Endothelial cell of umbilical vein (primary cell): ENCODE measurements at regions not wholly inside any gene's neighbourhood (a gene's known extent, or its start where the extent isn't known, plus 50 kb on each side); places are given as distances from the start of the nearest gene placed in this dataset.

Experiments
- BruUV-seq: library from RNA; stranded (reverse); fragments of 400-500 nt; replicated peaks from 2 replicates; lab custom pipeline; 2021; lab: Mats Ljungman, UMichigan
- CTCF ChIA-PET: fragments of 300-600, 350-600 bp; sonication (Branson Sonifier 250); formaldehyde crosslinking; loops from one replicate; lab custom pipeline; 2021; ENCODE audit warnings: antibody characterized with exemption, inconsistent platforms; lab: Charles Lee
- POLR2A ChIA-PET: fragments of 300-600, 350-600 bp; sonication (Branson Sonifier 250); formaldehyde crosslinking; loops from one replicate; lab custom pipeline; 2021; ENCODE audit warnings: antibody characterized with exemption, inconsistent platforms; lab: Charles Lee
- DNase-seq: peaks from one replicate; pipeline ENCODE4 v3.0.0-alpha.2; 2011; ENCODE audit warnings: low read depth, low spot score
- FAIRE-seq: peaks from 2 replicates; lab custom pipeline; 2011; peaks lifted over from hg19 to GRCh38; lab: Jason Lieb, UNC
- H2AFZ ChIP-seq: 2 replicates; pipeline ENCODE4 v1.6.0; 2012; ENCODE audit warnings: low read depth, low read length, control low read depth, inconsistent platforms
- H3K27ac ChIP-seq: 2 replicates; pipeline ENCODE4 v1.5.1; 2011; ENCODE audit warnings: low read depth, mild to moderate bottlenecking, control low read depth, low read length, moderate library complexity; ENCODE audit not compliant: insufficient read depth
- H3K27me3 ChIP-seq, 2 experiments: 2 replicates each; pipeline versions ENCODE4 v1.6.0 to v1.6.1; 2011; ENCODE audit warnings: low read length in 2 of 2, mixed read lengths in 1 of 2; ENCODE audit not compliant: control insufficient read depth in 2 of 2, insufficient read depth in 2 of 2
- H3K36me3 ChIP-seq, 2 experiments: 2 replicates in 1 of 2; 3 replicates in 1 of 2; pipeline ENCODE4 v1.5.1; 2011; ENCODE audit warnings: low read length in 2 of 2, mild to moderate bottlenecking in 1 of 2, moderate library complexity in 1 of 2; ENCODE audit not compliant: control insufficient read depth in 2 of 2, insufficient read depth in 2 of 2; ENCODE audit errors: extremely low read depth in 1 of 2
- H3K4me1 ChIP-seq: 3 replicates; pipeline ENCODE4 v1.5.1; 2011; ENCODE audit warnings: mild to moderate bottlenecking, low read length; ENCODE audit not compliant: control insufficient read depth, insufficient read depth; ENCODE audit errors: extremely low read depth
- H3K4me2 ChIP-seq: 2 replicates; pipeline ENCODE4 v1.6.1; 2011; ENCODE audit warnings: low read length, control low read depth, mixed read lengths; ENCODE audit not compliant: insufficient read depth
- H3K4me3 ChIP-seq, 3 experiments: fragments of 200-600 bp in 1 of 3; sonication (generic), shearing (Covaris generic) in 1 of 3; replicated peaks in 1 of 3; 2 replicates each; pipeline ENCODE4 v1.5.1; 2011 to 2016; ENCODE audit warnings: control low read depth in 3 of 3, low read length in 3 of 3, mild to moderate bottlenecking in 2 of 3, inconsistent platforms in 1 of 3, low read depth in 1 of 3, moderate library complexity in 1 of 3; ENCODE audit not compliant: insufficient read depth in 1 of 3
- H3K79me2 ChIP-seq: 2 replicates; pipeline ENCODE4 v1.6.0; 2012; ENCODE audit warnings: low read length, inconsistent platforms; ENCODE audit not compliant: control insufficient read depth, insufficient read depth
- H3K9ac ChIP-seq: replicated peaks from 2 replicates; pipeline ENCODE3; 2011; ENCODE audit warnings: low read length, control low read depth; ENCODE audit not compliant: insufficient read depth; ENCODE audit errors: extremely low read depth
- H3K9me1 ChIP-seq: replicated peaks from 3 replicates; pipeline ENCODE4 v1.6.0; 2011; ENCODE audit warnings: mild to moderate bottlenecking, low read length; ENCODE audit not compliant: control insufficient read depth, insufficient read depth; ENCODE audit errors: extremely low read depth
- H3K9me3 ChIP-seq: replicated peaks from 2 replicates; pipeline ENCODE4 v1.5.1; 2012; ENCODE audit warnings: low read length, inconsistent platforms; ENCODE audit not compliant: control insufficient read depth, insufficient read depth
- H4K20me1 ChIP-seq: replicated peaks from 2 replicates; pipeline ENCODE3; 2011; ENCODE audit warnings: mild to moderate bottlenecking, low read length; ENCODE audit not compliant: control insufficient read depth, insufficient read depth; ENCODE audit errors: extremely low read depth
- EZH2 ChIP-seq: IDR thresholded peaks from 2 replicates; pipeline ENCODE4 v1.6.1; 2012; ENCODE audit warnings: borderline replicate concordance, low read depth, mild to moderate bottlenecking, moderate library complexity, low read length, inconsistent platforms; ENCODE audit not compliant: severe bottlenecking
- FOS ChIP-seq: IDR thresholded peaks from 2 replicates; pipeline ENCODE4 v1.6.1; 2011; ENCODE audit warnings: mild to moderate bottlenecking, low read length, moderate library complexity, borderline replicate concordance; ENCODE audit not compliant: insufficient read depth
- GATA2 ChIP-seq: IDR thresholded peaks from 2 replicates; pipeline ENCODE4 v1.7.0; 2011; ENCODE audit warnings: low read depth, mild to moderate bottlenecking, moderate library complexity, mixed read lengths, low read length; ENCODE audit not compliant: insufficient read length, insufficient read depth
- JUN ChIP-seq: IDR thresholded peaks from 2 replicates; pipeline ENCODE4 v1.6.1; 2011; ENCODE audit warnings: borderline replicate concordance, low read depth; ENCODE audit not compliant: insufficient read length, insufficient read depth
- MAX ChIP-seq: IDR thresholded peaks from 2 replicates; pipeline ENCODE4 v1.6.1; 2011; ENCODE audit not compliant: insufficient read depth, insufficient read length
- MYC ChIP-seq: IDR thresholded peaks from one replicate; pipeline ENCODE4 v1.6.1; 2011; ENCODE audit warnings: mild to moderate bottlenecking, low read depth, low read length
- POLR2A ChIP-seq: IDR thresholded peaks from 2 replicates; pipeline ENCODE4 v1.6.1; 2012; ENCODE audit warnings: low read depth, mild to moderate bottlenecking, control low read depth, low read length
- POLR2AphosphoS5 ChIP-seq: IDR thresholded peaks from 2 replicates; pipeline ENCODE4 v1.6.1; 2012; ENCODE audit warnings: low read depth, mild to moderate bottlenecking, control low read depth, low read length, moderate library complexity; ENCODE audit not compliant: insufficient read depth
- dilution Hi-C: fragments of 300-500 bp; cut with MboI; formaldehyde crosslinking; loops from one replicate; pipeline ENCODE4 v1.15.0; 2019; ENCODE audit warnings: low sequenced_read_pairs; ENCODE audit not compliant: extremely low pct_ligation_motif_present
- intact Hi-C: fragments of 100-400 bp; cut with micrococcal nuclease; formaldehyde crosslinking; loops from one replicate; pipeline ENCODE4 v1.10.0; 2022
- TF ChIP-seq, protein P1 (sequence below), 2 donors: IDR thresholded peaks; 1 replicate in 1 of 2; 2 replicates in 1 of 2; pipeline ENCODE4 v1.5.1; 2011; ENCODE audit warnings: low read length in 2 of 2, mild to moderate bottlenecking in 2 of 2, moderate library complexity in 2 of 2, control low read depth in 1 of 2, inconsistent platforms in 1 of 2, low read depth in 1 of 2; ENCODE audit not compliant: insufficient read depth in 1 of 2; ENCODE audit errors: extremely low read depth in 1 of 2

DNA sequence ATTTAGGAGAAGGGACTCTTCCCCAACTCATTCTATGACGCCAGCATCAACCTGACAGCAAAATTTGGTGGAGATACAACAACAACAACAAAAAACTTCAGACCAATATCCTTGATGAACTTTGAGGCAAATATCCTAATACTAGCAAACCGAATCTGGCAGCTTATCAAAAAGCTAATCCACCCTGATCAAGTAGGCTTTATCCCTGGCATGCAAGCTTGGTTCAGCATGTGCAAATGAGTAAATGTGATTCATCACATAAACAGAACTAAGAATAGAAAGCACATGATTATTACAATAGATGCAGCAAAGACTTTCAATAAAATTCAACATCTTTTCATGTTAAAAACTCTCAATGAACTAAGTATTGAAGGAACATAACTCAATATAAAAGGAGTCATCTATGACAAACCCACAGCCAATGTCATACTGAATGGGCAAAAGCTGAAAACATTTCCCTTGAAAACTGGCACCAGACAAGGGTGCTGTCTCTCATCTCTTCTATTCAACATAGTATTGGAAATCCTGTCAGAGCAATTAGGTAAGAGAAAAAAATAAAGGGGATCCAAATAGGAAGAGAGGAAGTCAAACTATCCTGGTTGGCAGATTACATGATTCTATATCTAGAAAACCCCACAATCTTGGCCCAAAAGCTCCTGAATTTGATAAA lies 233.3 kb downstream of the CCDC59 start:
- Histone ChIP-seq H3K36me3 (no peaks in the 10 kb centered on the region), H3K9me1 (no peaks in the 10 kb centered on the region), H3K27me3 (no peaks in the 10 kb centered on the region), H3K9me3 (peaks cover 7% of the 10 kb centered on the region), H3K4me3 (no peak overlapping the region), H2AFZ (no peak overlapping the region), H3K27ac (no peak overlapping the region), H4K20me1 (no peaks in the 10 kb centered on the region), H3K4me1 (no peaks in the 10 kb centered on the region), H3K4me2 (no peak overlapping the region), H3K79me2 (no peaks in the 10 kb centered on the region), H3K9ac (no peak overlapping the region)
- no TSS peak for BruUV-seq
- DNase-seq (no peak), FAIRE-seq (no peak)
- dilution Hi-C loops: no loop called here
- TF ChIP-seq POLR2AphosphoS5 (no peak), MAX (no peak), POLR2A (no peak), GATA2 (no peak), EZH2 (no peak), JUN (no peak), MYC (no peak), FOS (no peak)
- TF ChIP-seq, protein P1, sequence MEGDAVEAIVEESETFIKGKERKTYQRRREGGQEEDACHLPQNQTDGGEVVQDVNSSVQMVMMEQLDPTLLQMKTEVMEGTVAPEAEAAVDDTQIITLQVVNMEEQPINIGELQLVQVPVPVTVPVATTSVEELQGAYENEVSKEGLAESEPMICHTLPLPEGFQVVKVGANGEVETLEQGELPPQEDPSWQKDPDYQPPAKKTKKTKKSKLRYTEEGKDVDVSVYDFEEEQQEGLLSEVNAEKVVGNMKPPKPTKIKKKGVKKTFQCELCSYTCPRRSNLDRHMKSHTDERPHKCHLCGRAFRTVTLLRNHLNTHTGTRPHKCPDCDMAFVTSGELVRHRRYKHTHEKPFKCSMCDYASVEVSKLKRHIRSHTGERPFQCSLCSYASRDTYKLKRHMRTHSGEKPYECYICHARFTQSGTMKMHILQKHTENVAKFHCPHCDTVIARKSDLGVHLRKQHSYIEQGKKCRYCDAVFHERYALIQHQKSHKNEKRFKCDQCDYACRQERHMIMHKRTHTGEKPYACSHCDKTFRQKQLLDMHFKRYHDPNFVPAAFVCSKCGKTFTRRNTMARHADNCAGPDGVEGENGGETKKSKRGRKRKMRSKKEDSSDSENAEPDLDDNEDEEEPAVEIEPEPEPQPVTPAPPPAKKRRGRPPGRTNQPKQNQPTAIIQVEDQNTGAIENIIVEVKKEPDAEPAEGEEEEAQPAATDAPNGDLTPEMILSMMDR (IDR thresholded peaks at IDR 0.05; ENCODE audit: extremely low read depth in 1 of 2, insufficient read depth in 1 of 2, low read depth in 1 of 2, low read length in 2 of 2): no peak
- intact Hi-C loops: no loop called here
- POLR2A ChIA-PET: no interaction called here
- CTCF ChIA-PET: no interaction called here
